Epithelial cell of proximal tubule (primary cell): ENCODE measurements at regions not wholly inside any gene's neighbourhood (a gene's known extent, or its start where the extent isn't known, plus 50 kb on each side); places are given as distances from the start of the nearest gene placed in this dataset.

Experiments used
- DNase-seq: peaks from one replicate; pipeline ENCODE4 v3.0.0-alpha.2; 2011; ENCODE audit warnings: low read depth
- H3K4me3 ChIP-seq: 2 replicates; pipeline ENCODE4 v1.5.1; 2011; ENCODE audit warnings: low read depth, mild to moderate bottlenecking, low read length
- TF ChIP-seq, protein P1 (sequence below): conservative IDR thresholded peaks from 2 replicates; pipeline ENCODE4 v1.5.1; 2012; ENCODE audit warnings: low read depth, mild to moderate bottlenecking, low read length

- TF ChIP-seq, protein P1, sequence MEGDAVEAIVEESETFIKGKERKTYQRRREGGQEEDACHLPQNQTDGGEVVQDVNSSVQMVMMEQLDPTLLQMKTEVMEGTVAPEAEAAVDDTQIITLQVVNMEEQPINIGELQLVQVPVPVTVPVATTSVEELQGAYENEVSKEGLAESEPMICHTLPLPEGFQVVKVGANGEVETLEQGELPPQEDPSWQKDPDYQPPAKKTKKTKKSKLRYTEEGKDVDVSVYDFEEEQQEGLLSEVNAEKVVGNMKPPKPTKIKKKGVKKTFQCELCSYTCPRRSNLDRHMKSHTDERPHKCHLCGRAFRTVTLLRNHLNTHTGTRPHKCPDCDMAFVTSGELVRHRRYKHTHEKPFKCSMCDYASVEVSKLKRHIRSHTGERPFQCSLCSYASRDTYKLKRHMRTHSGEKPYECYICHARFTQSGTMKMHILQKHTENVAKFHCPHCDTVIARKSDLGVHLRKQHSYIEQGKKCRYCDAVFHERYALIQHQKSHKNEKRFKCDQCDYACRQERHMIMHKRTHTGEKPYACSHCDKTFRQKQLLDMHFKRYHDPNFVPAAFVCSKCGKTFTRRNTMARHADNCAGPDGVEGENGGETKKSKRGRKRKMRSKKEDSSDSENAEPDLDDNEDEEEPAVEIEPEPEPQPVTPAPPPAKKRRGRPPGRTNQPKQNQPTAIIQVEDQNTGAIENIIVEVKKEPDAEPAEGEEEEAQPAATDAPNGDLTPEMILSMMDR = no peak
- H3K4me3 ChIP-seq = no peak overlapping the region
- DNase-seq = no peak
Measured at GRCh38 chr14:65153101-65153500, 50.8 kb upstream of the MAX start.

- TF ChIP-seq, protein P1 = no peak
- DNase-seq = no peak
- H3K4me3 ChIP-seq = no peak overlapping the region
Measured at GRCh38 chr14:65156568-65157366, 54.5 kb upstream of the MAX start.

- TF ChIP-seq, protein P1 = no peak
- no peak for DNase-seq
Measured at GRCh38 chr14:65159281-65160062, 57.2 kb upstream of the MAX start.

GRCh38 chr14:65160091-65160490, 57.8 kb upstream of the MAX start:
- TF ChIP-seq, protein P1 = no peak
- H3K4me3 ChIP-seq = no peak overlapping the region
- DNase-seq = no peak

More at GRCh38 chr14:65159281-65160062, 57.2 kb upstream of the MAX start:
- H3K4me3 ChIP-seq = no peak overlapping the region

DNA sequence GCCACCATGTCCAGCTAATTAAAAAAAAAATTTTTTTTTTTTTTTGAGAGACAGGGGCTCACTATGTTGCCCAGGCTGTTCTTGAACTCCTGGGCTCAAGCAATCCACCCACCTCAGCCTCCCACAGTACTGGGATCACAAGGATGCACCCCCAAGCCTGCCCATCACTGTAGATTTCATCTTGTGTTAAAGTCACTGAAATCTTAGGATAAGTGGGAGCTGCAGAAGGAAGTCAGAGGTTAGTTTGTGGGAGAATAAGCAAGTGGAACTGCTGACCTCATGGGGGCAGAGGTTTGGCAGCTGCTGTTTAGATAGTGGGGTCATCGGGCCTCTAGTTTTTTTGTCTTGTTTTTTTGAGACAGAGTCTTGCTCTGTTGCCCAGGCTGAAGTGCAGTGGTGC, 59.7 kb upstream of the MAX start:
- TF ChIP-seq, protein P1 = no peak
- no peak overlapping the region for H3K4me3 ChIP-seq
- DNase-seq = no peak

- TF ChIP-seq, protein P1 = peak; percentile 77
- no peak overlapping the region for H3K4me3 ChIP-seq
- no peak for DNase-seq
Measured at GRCh38 chr14:65164068-65164824, 61.9 kb upstream of the MAX start.
